Raji (cell line): ENCODE measurements at regions not wholly inside any gene's neighbourhood (a gene's known extent, or its start where the extent isn't known, plus 50 kb on each side); places are given as distances from the start of the nearest gene placed in this dataset.

Source experiments
- POLR2A ChIP-seq: IDR thresholded peaks from 2 replicates; pipeline ENCODE4 v1.6.1; 2011; ENCODE audit warnings: low read depth, low read length, control low read depth; ENCODE audit not compliant: insufficient read depth

- no peak for TF ChIP-seq POLR2A
These were observed 113.9 kb downstream of the HFE start for GRCh38 chr6:26200918-26201721.

DNA sequence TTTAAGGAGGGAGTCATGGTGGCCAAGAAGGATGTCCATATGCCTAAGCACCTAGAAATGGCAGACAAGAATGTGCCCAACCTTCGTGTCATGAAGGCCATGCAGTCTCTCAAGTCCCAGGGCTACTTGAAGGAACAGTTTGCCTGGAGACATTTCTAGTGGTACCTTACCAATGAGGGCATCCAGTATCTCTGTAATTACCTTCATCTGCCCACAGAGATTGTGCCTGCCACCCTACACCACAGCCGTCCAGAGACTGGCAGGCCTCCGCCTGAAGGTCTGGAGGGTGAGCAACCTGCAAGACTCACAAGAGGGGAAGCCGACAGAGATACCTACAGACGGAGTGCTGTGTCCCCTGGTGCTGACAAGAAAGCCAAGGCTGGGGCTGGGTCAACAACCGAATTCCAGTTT, 115.0 kb downstream of the HFE start:
- no peak for TF ChIP-seq POLR2A

DNA sequence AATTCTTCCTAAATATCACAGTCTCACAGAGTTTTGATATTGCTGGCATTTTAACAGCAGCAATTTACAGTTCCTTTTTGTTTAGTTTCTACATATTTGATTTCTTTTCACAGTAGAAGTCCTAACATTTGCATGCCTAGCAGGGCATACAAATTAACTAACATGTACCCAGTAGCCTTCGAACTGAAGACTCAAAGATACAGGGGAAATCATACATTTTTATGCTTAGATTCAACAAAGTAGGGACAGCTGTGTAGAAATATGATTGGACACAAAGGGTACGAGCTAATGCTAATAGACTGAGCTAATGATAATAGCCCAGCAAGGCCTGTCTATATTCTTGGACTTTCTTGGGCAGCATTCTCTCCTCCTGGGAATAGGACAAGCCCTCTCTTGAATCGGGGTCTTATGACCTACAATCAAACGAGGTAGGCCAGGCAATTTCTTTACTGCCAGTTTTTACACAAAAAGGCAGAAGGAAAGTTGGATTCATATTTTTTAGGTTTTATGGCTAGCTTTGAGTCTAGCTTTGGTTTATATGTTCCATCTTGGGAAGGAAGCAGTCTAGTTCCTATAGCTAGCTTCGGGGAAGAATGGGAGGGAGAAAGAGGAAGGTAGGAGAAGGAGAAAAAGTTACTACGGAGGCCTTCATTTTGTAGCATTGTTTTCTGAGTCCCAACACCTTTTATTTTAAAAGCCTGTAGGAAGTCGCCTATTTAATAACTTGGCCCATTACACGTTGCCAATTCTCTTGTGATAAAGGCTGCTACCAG, 115.8 kb downstream of the HFE start:
- no peak for TF ChIP-seq POLR2A

- TF ChIP-seq POLR2A = peak; percentile 98
These were observed 117.3 kb downstream of the HFE start for GRCh38 chr6:26204332-26205160.

DNA sequence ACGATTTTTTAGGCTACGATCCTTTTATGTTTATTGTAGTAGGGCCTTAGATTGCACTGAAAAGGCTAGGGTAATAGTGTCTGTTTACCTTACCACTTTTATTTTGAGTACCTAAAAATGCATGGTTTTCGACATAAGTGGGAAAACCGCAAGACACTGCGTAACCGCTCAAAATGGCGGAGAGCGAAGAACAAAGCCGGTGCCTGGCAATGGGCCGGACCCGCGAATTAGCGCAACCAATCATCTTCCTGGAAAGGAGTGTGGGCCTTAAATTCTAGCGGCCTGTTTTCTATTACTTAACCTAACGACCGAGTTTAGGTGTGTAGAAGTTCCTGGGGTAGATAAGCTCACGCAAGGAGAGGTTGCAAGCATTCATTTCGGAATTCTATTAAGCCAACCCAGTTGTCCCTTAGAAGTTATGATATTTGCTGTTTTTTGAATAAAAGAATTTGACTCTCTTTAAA, 118.0 kb downstream of the HFE start:
- TF ChIP-seq POLR2A = no peak; the same call in 1 of the 2 replicates

- no peak for TF ChIP-seq POLR2A
These were observed 118.7 kb downstream of the HFE start for GRCh38 chr6:26205625-26206574.

DNA sequence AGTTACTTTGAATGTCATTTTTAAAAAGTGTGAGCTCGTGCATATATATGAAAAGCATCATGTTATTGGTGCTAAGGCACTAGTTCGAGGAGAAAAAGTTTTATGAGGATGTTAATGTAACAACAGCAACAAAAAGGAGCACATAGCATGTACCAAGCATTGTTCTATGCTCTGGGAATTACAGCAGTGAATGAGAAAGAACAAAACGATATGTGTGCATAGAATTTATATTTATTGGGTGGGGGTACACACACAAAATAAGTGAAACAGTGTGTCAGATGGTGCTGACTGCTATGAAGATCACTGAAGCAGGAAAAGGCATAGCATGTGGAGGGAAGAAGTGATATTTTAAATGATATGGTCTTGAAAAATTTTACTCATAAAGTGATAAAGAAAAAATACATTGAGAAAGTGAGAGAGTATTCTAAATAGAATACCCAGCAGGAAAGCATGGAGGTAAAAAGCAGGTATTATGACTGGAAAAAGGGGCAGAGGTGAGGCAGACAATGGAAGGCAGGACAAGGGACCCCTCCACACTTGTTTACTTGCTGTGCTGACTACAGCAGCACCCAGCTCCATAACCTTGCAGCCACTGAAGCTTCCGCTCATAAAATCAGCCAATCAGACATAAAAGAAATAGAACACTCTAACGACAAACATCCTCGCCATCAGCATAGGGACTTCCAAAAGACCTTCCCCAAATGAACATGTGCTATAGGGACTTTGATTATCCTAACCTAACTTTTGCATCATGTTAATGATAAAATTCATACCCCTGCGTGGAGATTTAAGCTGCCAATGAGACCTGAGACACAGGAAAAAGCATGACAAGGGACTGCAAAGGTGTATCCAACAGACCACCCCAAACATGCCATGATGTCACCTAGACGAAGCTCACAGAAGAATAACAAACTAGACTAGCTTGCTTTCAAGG, 119.9 kb downstream of the HFE start:
- TF ChIP-seq POLR2A = no peak

GRCh38 chr6:26211963-26212362, 124.7 kb downstream of the HFE start:
- no peak for TF ChIP-seq POLR2A

- TF ChIP-seq POLR2A = no peak
These were observed 126.3 kb downstream of the HFE start for GRCh38 chr6:26213334-26214075.

DNA sequence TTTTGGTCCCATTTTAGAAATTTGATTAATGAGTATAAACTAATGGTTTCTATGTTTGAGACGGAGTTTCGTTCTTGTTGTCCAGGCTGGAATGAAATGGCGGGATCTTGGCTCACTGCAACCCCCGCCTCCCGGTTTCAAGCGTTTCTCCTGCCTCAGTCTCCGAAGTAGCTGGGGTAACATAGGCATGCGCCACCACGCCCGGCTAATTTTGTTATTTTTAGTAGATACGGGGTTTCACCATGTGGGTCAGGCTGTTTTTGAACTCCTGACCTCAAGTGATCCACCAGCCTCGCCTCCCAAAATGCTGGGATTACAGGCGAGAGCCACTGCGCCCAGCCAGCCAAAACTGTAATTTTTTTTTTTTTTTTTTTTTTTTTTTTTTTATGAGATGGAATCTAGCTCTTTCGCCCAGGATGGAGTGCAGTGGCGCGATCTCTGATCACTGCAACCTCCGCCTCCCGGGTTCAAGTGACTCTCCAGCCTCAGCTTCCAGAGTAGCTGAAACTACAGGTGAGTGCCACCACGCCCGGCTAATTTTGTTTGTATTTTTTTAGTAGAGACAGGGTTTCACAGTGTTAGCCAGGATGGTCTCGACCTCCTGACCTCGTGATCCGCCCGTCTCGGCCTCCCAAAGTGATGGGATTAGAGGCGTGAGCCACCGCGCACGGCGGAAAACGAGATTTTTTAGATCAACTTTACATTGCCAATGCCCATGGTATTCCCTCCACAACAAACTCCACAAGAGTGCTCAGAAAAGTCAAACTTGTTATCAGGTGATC, 127.8 kb downstream of the HFE start:
- no peak for TF ChIP-seq POLR2A

DNA sequence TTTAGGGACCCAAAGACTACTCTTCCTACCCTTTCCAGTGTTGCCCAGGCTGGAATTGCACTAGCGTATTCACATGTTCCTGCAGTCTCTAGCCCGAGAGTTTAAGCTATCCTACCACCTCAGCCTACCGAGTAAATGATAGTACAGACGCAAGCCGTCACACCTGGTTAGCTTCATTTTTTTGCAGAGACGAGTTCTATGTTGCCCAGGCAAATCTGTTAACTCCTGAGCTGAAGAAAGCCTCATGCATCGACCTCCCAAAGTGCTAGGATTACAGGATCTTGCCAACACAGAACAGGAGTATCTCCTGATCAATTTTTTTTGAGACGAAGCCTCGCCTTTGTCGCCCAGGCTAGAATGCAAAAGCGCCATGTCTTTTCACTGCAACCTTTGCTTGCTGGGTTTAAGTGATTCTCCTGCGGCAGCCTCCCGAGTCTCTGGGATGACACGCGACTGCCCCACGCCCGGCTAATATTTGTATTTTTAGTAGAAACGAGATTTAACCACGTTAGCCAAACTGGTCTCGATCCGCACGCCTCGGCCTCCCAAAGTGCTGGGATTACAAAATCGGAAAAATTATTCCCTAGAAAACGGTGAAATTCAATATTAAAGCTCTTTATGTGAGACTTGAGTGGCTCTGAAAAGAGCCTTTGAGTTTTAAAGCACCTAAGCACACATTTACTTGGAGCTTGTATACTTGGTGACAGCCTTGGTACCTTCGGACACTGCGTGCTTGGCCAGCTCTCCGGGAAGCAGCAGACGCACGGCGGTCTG, 128.5 kb downstream of the HFE start:
- TF ChIP-seq POLR2A = no peak
